GM23338 (cell line): ENCODE measurements at regions not wholly inside any gene's neighbourhood (a gene's known extent, or its start where the extent isn't known, plus 50 kb on each side); places are given as distances from the start of the nearest gene placed in this dataset.

Experiments used
- ATAC-seq: fragments of 200-7000 bp; cut with Tn5 transposase; 3 replicates; pipeline ENCODE4 v1.9.1; 2020
- DNase-seq: peaks from one replicate; pipeline ENCODE4 v3.0.0-alpha.2; 2015; ENCODE audit warnings: low spot score
- H2AFZ ChIP-seq: fragments of 200-600 bp; sonication (generic); 2 replicates; pipeline ENCODE4 v1.8.0; 2016; ENCODE audit warnings: antibody characterized with exemption, mild to moderate bottlenecking, moderate library complexity
- H3F3A ChIP-seq: fragments of 200-600 bp; sonication (generic); replicated peaks from 2 replicates; pipeline ENCODE4 v1.8.0; 2017; ENCODE audit warnings: antibody characterized with exemption, mixed run types, low read depth
- H3K27ac ChIP-seq: fragments of 200-600 bp; sonication (generic); 2 replicates; pipeline ENCODE4 v1.6.1; 2016; ENCODE audit warnings: low read depth
- H3K27me3 ChIP-seq: fragments of 200-600 bp; sonication (generic); 2 replicates; pipeline ENCODE4 v1.8.0; 2016; ENCODE audit warnings: mild to moderate bottlenecking, mixed run types, moderate library complexity; ENCODE audit not compliant: insufficient read depth
- H3K36me3 ChIP-seq: fragments of 200-600 bp; sonication (generic); 2 replicates; pipeline ENCODE4 v1.8.0; 2016; ENCODE audit warnings: mild to moderate bottlenecking; ENCODE audit not compliant: insufficient read depth
- H3K4me1 ChIP-seq: fragments of 200-600 bp; sonication (generic); 2 replicates; pipeline ENCODE4 v1.8.0; 2016; ENCODE audit warnings: mild to moderate bottlenecking, moderate library complexity; ENCODE audit not compliant: insufficient read depth
- H3K4me2 ChIP-seq: fragments of 200-600 bp; sonication (generic); 2 replicates; pipeline ENCODE4 v1.7.1; 2017; ENCODE audit warnings: mixed run types
- H3K4me3 ChIP-seq: fragments of 200-600 bp; sonication (generic); 2 replicates; pipeline ENCODE4 v1.6.1; 2016; ENCODE audit warnings: mixed run types
- H3K79me2 ChIP-seq: fragments of 200-600 bp; sonication (generic); replicated peaks from 2 replicates; pipeline ENCODE4 v1.8.0; 2017; ENCODE audit warnings: mild to moderate bottlenecking; ENCODE audit not compliant: insufficient read depth
- H3K9me2 ChIP-seq: fragments of 200-600 bp; sonication (generic); 2 replicates; pipeline ENCODE4 v1.8.0; 2017; ENCODE audit not compliant: insufficient read depth
- H4K20me1 ChIP-seq: fragments of 200-600 bp; sonication (generic); replicated peaks from 2 replicates; pipeline ENCODE4 v1.8.0; 2017; ENCODE audit warnings: mild to moderate bottlenecking; ENCODE audit not compliant: insufficient read depth
- H3K27ac Mint-ChIP-seq: 2 replicates; pipeline ENCODE4 v1.8.0; 2020; ENCODE audit warnings: inconsistent platforms, mild to moderate bottlenecking, moderate library complexity, mixed read lengths
- H3K27me3 Mint-ChIP-seq: 3 replicates; pipeline ENCODE4 v1.8.0; 2022; ENCODE audit warnings: low read depth, mild to moderate bottlenecking, moderate library complexity, mixed read lengths, inconsistent platforms; ENCODE audit not compliant: insufficient read depth, poor library complexity
- H3K36me3 Mint-ChIP-seq: 3 replicates; pipeline ENCODE4 v1.8.0; 2021; ENCODE audit warnings: low read depth, mild to moderate bottlenecking, inconsistent platforms, moderate library complexity, mixed read lengths
- H3K4me1 Mint-ChIP-seq: 3 replicates; pipeline ENCODE4 v1.8.0; 2020; ENCODE audit warnings: mild to moderate bottlenecking, inconsistent platforms, mixed read lengths
- H3K4me3 Mint-ChIP-seq: 3 replicates; pipeline ENCODE4 v1.8.0; 2021; ENCODE audit warnings: moderate library complexity, mild to moderate bottlenecking, inconsistent platforms, mixed read lengths
- H3K9me3 Mint-ChIP-seq: 3 replicates; pipeline ENCODE4 v1.8.0; 2020; ENCODE audit warnings: moderate library complexity, mild to moderate bottlenecking, inconsistent platforms, mixed read lengths
- POLR2AphosphoS5 ChIP-seq: IDR thresholded peaks from 2 replicates; pipeline ENCODE4 v1.6.1; 2016; ENCODE audit warnings: antibody characterized with exemption, low read depth
- STAT1 ChIP-seq: IDR thresholded peaks from one replicate; pipeline ENCODE4 v1.6.1; 2016; ENCODE audit warnings: antibody characterized with exemption; ENCODE audit not compliant: unreplicated experiment
- ZNF331 ChIP-seq: fragments of 250-450 bp; sonication (Bioruptor Pico); IDR thresholded peaks from 2 replicates; pipeline ENCODE4 v1.5.0; 2020; ENCODE audit warnings: low read depth, mild to moderate bottlenecking, moderate library complexity
- TF ChIP-seq, protein P1 (sequence below), 2 experiments: fragments of 200-600 bp in 1 of 2; sonication (generic) in 1 of 2; conservative IDR thresholded peaks; 2 replicates each; pipeline versions ENCODE4 v1.5.1 to v1.6.1; 2016 to 2017; ENCODE audit warnings: antibody characterized with exemption in 2 of 2, low read depth in 2 of 2, mild to moderate bottlenecking in 2 of 2, moderate library complexity in 1 of 2
- TF ChIP-seq, protein P2 (sequence below): IDR thresholded peaks from 2 replicates; pipeline ENCODE4 v1.6.1; 2016; ENCODE audit warnings: antibody characterized with exemption
- TF ChIP-seq, protein P3 (sequence below): fragments of 250-450 bp; sonication (Bioruptor Pico); IDR thresholded peaks from 2 replicates; pipeline ENCODE4 v1.5.0; 2020; ENCODE audit warnings: mild to moderate bottlenecking, moderate library complexity

DNA sequence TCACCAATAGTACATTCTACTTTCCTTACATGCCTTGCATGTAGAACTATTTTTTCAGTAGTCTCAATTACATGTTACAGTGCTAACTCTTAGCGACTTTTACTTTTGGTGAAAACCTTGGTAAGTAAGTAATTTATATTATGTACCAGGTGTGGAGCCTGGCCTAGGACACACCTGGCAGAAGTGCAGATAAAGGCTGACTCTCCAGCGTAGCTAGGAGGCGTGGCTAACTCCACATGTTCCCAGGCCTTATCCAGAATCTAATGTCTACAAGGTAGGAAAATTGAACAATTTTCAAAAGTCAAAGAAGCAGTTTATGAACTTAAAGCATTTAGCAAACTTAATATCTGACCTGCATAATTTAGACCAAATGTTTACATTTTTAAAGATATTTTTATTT, 157.4 kb downstream of the DHRS2 start (continued):
- TF ChIP-seq, protein P1, sequence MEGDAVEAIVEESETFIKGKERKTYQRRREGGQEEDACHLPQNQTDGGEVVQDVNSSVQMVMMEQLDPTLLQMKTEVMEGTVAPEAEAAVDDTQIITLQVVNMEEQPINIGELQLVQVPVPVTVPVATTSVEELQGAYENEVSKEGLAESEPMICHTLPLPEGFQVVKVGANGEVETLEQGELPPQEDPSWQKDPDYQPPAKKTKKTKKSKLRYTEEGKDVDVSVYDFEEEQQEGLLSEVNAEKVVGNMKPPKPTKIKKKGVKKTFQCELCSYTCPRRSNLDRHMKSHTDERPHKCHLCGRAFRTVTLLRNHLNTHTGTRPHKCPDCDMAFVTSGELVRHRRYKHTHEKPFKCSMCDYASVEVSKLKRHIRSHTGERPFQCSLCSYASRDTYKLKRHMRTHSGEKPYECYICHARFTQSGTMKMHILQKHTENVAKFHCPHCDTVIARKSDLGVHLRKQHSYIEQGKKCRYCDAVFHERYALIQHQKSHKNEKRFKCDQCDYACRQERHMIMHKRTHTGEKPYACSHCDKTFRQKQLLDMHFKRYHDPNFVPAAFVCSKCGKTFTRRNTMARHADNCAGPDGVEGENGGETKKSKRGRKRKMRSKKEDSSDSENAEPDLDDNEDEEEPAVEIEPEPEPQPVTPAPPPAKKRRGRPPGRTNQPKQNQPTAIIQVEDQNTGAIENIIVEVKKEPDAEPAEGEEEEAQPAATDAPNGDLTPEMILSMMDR (conservative IDR thresholded peaks at IDR 0.05; ENCODE audit: low read depth in 2 of 2) = no peak
- TF ChIP-seq, protein P2, sequence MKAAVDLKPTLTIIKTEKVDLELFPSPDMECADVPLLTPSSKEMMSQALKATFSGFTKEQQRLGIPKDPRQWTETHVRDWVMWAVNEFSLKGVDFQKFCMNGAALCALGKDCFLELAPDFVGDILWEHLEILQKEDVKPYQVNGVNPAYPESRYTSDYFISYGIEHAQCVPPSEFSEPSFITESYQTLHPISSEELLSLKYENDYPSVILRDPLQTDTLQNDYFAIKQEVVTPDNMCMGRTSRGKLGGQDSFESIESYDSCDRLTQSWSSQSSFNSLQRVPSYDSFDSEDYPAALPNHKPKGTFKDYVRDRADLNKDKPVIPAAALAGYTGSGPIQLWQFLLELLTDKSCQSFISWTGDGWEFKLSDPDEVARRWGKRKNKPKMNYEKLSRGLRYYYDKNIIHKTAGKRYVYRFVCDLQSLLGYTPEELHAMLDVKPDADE = no peak

DNA sequence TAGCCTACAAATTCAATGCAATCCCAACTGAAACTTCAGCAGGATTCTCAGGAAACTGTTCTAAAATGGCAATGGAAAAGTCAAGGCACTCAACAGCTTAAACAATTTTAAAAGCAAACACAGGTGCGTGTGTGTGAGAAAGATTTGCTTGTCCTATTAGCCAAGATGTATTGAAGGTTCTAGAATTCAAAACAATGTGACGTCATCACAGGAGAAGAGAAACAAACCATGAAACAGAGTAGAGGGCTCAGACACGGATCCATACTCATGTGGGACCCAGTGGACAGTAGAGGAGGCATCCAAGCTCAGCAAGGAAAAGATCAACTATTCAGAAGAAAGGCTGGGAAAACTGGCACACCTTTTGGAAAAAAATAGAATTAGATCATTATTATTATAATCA, 152.8 kb upstream of the DHRS4 start:
- Histone ChIP-seq H3K27me3 (no peaks in the 10 kb centered on the region), H4K20me1 (no peaks in the 10 kb centered on the region), H2AFZ (no peak overlapping the region), H3K4me1 (no peaks in the 10 kb centered on the region), H3K4me2 (no peak overlapping the region), H3K4me3 (no peak overlapping the region), H3K9me2 (no peaks in the 10 kb centered on the region; the same call in 1 of the 2 replicates), H3K27ac (no peak overlapping the region), H3K79me2 (no peaks in the 10 kb centered on the region), H3K36me3 (no peaks in the 10 kb centered on the region), H3F3A (no peaks in the 10 kb centered on the region)
- no peak overlapping the region for H3K4me3 Mint-ChIP-seq
- H3K9me3 Mint-ChIP-seq = no peaks in the 10 kb centered on the region; the same call in 2 of the 3 replicates
- no peaks in the 10 kb centered on the region for H3K36me3 Mint-ChIP-seq
- no peak for TF ChIP-seq ZNF331 (CRISPR knock-in tag)
- TF ChIP-seq, protein P2 = no peak
- DNase-seq = no peak
- H3K27me3 Mint-ChIP-seq = no peaks in the 10 kb centered on the region
- H3K4me1 Mint-ChIP-seq = no peaks in the 10 kb centered on the region
- ATAC-seq = no peak
- H3K27ac Mint-ChIP-seq = no peak overlapping the region

DNA sequence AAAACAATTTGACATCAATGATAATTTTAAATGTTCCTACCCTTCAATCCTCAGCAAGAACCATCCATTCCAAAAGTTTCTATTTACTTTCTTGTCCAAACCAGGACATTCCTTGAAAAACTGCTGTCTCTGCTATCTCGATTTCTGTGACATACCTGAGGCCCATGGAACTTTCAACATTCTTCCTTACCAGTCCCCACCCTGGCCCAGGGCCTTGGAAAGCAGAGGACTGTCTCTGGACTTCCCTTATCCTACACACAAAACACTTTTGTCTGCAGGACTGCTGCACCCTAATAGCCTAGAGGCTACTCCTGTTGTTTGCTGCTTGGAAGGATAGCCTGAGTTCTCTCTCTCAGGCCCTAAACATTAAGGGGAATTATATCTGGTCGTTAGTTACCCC, 151.8 kb upstream of the DHRS4 start:
- Mint-ChIP-seq H3K4me1 (no peaks in the 10 kb centered on the region), H3K4me3 (no peak overlapping the region), H3K27ac (no peak overlapping the region), H3K36me3 (no peaks in the 10 kb centered on the region), H3K9me3 (no peaks in the 10 kb centered on the region; the same call in 2 of the 3 replicates), H3K27me3 (no peaks in the 10 kb centered on the region)
- Histone ChIP-seq H4K20me1 (no peaks in the 10 kb centered on the region), H3K36me3 (no peaks in the 10 kb centered on the region), H3K79me2 (no peaks in the 10 kb centered on the region), H2AFZ (no peak overlapping the region), H3K9me2 (no peaks in the 10 kb centered on the region; the same call in 1 of the 2 replicates), H3K27ac (no peak overlapping the region), H3K4me2 (no peak overlapping the region), H3K4me3 (no peak overlapping the region), H3K4me1 (no peaks in the 10 kb centered on the region), H3F3A (no peaks in the 10 kb centered on the region), H3K27me3 (no peaks in the 10 kb centered on the region)
- TF ChIP-seq, protein P3, sequence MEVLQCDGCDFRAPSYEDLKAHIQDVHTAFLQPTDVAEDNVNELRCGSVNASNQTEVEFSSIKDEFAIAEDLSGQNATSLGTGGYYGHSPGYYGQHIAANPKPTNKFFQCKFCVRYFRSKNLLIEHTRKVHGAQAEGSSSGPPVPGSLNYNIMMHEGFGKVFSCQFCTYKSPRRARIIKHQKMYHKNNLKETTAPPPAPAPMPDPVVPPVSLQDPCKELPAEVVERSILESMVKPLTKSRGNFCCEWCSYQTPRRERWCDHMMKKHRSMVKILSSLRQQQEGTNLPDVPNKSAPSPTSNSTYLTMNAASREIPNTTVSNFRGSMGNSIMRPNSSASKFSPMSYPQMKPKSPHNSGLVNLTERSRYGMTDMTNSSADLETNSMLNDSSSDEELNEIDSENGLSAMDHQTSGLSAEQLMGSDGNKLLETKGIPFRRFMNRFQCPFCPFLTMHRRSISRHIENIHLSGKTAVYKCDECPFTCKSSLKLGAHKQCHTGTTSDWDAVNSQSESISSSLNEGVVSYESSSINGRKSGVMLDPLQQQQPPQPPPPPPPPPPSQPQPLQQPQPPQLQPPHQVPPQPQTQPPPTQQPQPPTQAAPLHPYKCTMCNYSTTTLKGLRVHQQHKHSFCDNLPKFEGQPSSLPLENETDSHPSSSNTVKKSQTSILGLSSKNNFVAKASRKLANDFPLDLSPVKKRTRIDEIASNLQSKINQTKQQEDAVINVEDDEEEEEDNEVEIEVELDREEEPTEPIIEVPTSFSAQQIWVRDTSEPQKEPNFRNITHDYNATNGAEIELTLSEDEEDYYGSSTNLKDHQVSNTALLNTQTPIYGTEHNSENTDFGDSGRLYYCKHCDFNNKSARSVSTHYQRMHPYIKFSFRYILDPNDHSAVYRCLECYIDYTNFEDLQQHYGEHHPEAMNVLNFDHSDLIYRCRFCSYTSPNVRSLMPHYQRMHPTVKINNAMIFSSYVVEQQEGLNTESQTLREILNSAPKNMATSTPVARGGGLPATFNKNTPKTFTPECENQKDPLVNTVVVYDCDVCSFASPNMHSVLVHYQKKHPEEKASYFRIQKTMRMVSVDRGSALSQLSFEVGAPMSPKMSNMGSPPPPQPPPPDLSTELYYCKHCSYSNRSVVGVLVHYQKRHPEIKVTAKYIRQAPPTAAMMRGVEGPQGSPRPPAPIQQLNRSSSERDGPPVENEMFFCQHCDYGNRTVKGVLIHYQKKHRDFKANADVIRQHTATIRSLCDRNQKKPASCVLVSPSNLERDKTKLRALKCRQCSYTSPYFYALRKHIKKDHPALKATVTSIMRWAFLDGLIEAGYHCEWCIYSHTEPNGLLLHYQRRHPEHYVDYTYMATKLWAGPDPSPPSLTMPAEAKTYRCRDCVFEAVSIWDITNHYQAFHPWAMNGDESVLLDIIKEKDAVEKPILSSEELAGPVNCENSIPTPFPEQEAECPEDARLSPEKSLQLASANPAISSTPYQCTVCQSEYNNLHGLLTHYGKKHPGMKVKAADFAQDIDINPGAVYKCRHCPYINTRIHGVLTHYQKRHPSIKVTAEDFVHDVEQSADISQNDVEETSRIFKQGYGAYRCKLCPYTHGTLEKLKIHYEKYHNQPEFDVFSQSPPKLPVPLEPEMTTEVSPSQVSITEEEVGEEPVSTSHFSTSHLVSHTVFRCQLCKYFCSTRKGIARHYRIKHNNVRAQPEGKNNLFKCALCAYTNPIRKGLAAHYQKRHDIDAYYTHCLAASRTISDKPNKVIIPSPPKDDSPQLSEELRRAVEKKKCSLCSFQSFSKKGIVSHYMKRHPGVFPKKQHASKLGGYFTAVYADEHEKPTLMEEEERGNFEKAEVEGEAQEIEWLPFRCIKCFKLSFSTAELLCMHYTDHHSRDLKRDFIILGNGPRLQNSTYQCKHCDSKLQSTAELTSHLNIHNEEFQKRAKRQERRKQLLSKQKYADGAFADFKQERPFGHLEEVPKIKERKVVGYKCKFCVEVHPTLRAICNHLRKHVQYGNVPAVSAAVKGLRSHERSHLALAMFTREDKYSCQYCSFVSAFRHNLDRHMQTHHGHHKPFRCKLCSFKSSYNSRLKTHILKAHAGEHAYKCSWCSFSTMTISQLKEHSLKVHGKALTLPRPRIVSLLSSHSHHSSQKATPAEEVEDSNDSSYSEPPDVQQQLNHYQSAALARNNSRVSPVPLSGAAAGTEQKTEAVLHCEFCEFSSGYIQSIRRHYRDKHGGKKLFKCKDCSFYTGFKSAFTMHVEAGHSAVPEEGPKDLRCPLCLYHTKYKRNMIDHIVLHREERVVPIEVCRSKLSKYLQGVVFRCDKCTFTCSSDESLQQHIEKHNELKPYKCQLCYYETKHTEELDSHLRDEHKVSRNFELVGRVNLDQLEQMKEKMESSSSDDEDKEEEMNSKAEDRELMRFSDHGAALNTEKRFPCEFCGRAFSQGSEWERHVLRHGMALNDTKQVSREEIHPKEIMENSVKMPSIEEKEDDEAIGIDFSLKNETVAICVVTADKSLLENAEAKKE = no peak
- TF ChIP-seq STAT1 (no peak), POLR2AphosphoS5 (no peak)
- ATAC-seq (no peak), DNase-seq (no peak)
